Tibial artery (tissue), 4 donors: ENCODE measurements at regions not wholly inside any gene's neighbourhood (a gene's known extent, or its start where the extent isn't known, plus 50 kb on each side); places are given as distances from the start of the nearest gene placed in this dataset.

Experiments used
- DNase-seq, 2 donors: peaks; one replicate each; pipeline ENCODE4 v3.0.0-alpha.2; 2019
- H3K27ac ChIP-seq, 2 donors: fragments of 200-600 bp; sonication (generic) in 1 of 2; 1 replicate in 1 of 2; 2 replicates in 1 of 2; pipeline ENCODE4 v1.5.1; 2018 to 2019; ENCODE audit warnings: mild to moderate bottlenecking in 1 of 2
- H3K27me3 ChIP-seq, 2 donors: fragments of 200-600 bp; sonication (generic) in 1 of 2; one replicate each; pipeline versions ENCODE4 v1.5.1 to v1.6.0; 2016 to 2019
- H3K36me3 ChIP-seq, 3 donors: fragments of 200-600 bp; sonication (generic) in 2 of 3; one replicate each; pipeline ENCODE4 v1.5.1; 2016 to 2019; ENCODE audit warnings: mild to moderate bottlenecking in 2 of 3
- H3K4me1 ChIP-seq, 4 donors: fragments of 200-600 bp; sonication (generic) in 2 of 4; 1 replicate in 3 of 4; 2 replicates in 1 of 4; pipeline ENCODE4 v1.5.1; 2016 to 2019
- H3K4me3 ChIP-seq, 2 donors: fragments of 200-600 bp; sonication (generic) in 1 of 2; 1 replicate in 1 of 2; 2 replicates in 1 of 2; pipeline ENCODE4 v1.5.1; 2018 to 2019; ENCODE audit warnings: mild to moderate bottlenecking in 2 of 2
- H3K9me3 ChIP-seq, 3 donors: fragments of 200-600 bp; sonication (generic) in 1 of 3; one replicate each; pipeline ENCODE4 v1.5.1; 2016 to 2019
- intact Hi-C: fragments of 100-400 bp; cut with DNase I; formaldehyde crosslinking; loops from one replicate; pipeline ENCODE4 v1.15.0; 2023; ENCODE audit warnings: low total_unique reads
- TF ChIP-seq, protein P1 (sequence below), 2 experiments: fragments of 200-600 bp in 1 of 2; fragments of 450-650 bp in 1 of 2; IDR thresholded peaks; one replicate each; pipeline ENCODE4 v1.5.1; 2017 to 2019; ENCODE audit warnings: antibody characterized with exemption in 2 of 2, mild to moderate bottlenecking in 1 of 2, moderate library complexity in 1 of 2

DNA sequence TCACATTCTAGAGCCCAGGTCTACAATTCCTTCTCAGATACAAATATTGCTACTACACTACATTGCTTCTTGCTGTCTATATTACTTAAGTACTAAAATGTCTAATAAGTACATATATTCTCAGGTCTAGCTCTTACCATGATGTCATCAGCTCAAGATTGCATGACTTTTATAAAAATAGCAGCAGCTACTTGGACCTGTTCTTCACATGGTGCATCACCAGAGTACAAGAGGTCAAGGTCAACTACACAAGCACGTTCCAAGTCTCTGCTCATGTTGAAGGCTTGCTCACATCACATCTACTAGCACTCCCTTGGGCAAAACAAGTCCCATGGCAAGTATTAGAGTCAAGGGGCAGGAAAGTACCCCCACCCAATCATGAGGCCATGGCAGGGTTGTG, 465.6 kb downstream of the MED13L start:
- no peak overlapping the region for H3K4me3 ChIP-seq
- H3K27me3 ChIP-seq = peaks cover 0 to 11% of the 10 kb centered on the region in 2 donors
- no peak overlapping the region for H3K27ac ChIP-seq
- no peaks in the 10 kb centered on the region for H3K4me1 ChIP-seq
- no peak for DNase-seq
- TF ChIP-seq, protein P1, sequence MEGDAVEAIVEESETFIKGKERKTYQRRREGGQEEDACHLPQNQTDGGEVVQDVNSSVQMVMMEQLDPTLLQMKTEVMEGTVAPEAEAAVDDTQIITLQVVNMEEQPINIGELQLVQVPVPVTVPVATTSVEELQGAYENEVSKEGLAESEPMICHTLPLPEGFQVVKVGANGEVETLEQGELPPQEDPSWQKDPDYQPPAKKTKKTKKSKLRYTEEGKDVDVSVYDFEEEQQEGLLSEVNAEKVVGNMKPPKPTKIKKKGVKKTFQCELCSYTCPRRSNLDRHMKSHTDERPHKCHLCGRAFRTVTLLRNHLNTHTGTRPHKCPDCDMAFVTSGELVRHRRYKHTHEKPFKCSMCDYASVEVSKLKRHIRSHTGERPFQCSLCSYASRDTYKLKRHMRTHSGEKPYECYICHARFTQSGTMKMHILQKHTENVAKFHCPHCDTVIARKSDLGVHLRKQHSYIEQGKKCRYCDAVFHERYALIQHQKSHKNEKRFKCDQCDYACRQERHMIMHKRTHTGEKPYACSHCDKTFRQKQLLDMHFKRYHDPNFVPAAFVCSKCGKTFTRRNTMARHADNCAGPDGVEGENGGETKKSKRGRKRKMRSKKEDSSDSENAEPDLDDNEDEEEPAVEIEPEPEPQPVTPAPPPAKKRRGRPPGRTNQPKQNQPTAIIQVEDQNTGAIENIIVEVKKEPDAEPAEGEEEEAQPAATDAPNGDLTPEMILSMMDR (IDR thresholded peaks at IDR 0.05) = no peak
- intact Hi-C loops = no loop called here
- H3K9me3 ChIP-seq = peaks cover 0 to 7% (median 4%) of the 10 kb centered on the region in 3 donors
- H3K36me3 ChIP-seq = no peaks in the 10 kb centered on the region

DNA sequence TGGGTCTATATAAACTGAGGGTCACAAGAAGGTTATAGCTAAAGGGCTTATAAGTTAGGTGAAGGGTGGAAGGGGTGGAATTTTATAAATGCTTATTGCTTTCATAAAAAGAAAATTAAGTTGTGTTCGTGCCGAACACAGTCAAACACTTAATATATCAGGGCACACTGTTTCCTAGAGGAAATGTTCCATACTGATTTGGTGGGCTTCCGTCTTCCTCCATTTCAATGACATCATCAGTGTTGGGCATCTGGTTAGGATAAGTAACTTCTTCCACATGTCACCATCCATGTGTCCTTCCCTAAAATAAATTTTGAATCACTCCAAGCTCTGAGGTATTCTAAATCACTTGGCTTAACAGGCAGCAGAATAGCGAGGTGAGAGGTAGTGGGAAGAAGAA, 466.4 kb downstream of the MED13L start:
- H3K4me3 ChIP-seq = no peak overlapping the region
- intact Hi-C loops = no loop called here
- DNase-seq = no peak
- H3K27ac ChIP-seq = no peak overlapping the region
- peaks cover 0 to 7% (median 4%) of the 10 kb centered on the region in 3 donors for H3K9me3 ChIP-seq
- H3K36me3 ChIP-seq = no peaks in the 10 kb centered on the region
- TF ChIP-seq, protein P1 (IDR thresholded peaks at IDR 0.05) = no peak
- H3K4me1 ChIP-seq = no peaks in the 10 kb centered on the region
- peaks cover 0 to 11% of the 10 kb centered on the region in 2 donors for H3K27me3 ChIP-seq

DNA sequence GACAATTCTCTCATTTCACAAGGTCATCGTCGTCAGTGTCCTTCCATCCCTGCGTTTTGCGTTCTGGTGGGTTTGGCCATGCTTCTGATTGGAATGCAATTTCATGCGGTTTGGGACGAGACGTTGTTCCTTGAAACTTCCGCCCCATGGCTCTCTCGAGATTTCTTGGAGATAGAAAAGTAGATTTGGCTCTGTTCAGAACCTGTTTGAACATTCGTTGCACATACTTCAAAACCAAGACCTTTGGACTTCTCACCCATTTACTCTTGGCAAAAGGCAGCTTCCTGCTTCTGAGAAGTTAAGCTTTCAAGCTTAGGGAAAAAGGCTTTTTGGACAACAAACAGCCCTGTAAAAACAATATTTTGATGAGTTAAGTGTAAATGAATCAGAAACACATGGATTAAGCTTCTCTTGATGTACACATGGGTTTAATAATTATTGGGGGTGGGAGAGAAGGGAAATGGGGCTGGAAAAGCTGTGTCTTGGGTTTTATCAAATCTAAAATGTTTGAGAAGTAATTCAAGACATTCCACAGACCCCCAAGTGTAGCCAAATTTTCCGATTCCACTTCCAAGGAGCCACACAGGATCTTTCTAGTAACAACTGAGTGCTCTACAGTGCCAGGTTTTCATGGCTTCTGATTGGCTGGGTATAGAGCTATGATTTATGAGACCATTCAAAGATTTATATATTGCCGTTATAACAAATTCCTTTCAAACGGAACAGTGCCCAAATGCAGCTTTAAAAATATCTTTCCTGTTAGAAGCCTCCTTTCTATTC, 467.2 kb downstream of the MED13L start:
- TF ChIP-seq, protein P1 (IDR thresholded peaks at IDR 0.05) = no peak
- Histone ChIP-seq H3K27me3 (peaks cover 0 to 11% of the 10 kb centered on the region in 2 donors), H3K4me1 (no peaks in the 10 kb centered on the region), H3K27ac (no peak overlapping the region), H3K9me3 (peaks cover 0 to 7% (median 4%) of the 10 kb centered on the region in 3 donors), H3K36me3 (no peaks in the 10 kb centered on the region), H3K4me3 (no peak overlapping the region)
- no peak for DNase-seq
- intact Hi-C loops = no loop called here

DNA sequence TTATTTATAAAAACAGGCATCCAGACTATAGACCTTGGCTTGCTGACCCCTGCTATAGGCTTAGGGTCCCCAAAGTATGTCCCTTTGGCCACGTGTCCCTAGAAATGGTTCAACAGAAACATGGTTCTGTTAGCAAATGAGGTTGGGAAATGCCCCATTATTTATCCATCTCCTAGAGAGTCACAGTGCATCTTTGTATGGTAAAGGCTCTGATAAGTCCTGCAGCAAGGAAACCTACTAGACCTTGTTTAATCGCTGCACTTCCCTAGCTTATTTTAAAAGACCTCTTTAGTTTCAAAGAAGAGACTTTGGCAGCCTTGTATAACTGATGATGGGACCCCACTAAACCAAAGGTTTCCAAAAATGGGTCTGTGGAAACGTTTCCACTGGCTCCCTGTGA, 471.5 kb downstream of the MED13L start:
- DNase-seq = no peak
- no peaks in the 10 kb centered on the region for H3K9me3 ChIP-seq
- intact Hi-C loops = no loop called here
- no peaks in the 10 kb centered on the region for H3K4me1 ChIP-seq
- no peak overlapping the region for H3K27ac ChIP-seq
- no peak overlapping the region for H3K4me3 ChIP-seq
- TF ChIP-seq, protein P1 (IDR thresholded peaks at IDR 0.05) = no peak
- H3K36me3 ChIP-seq = no peaks in the 10 kb centered on the region
- peaks cover 0 to 8% of the 10 kb centered on the region in 2 donors for H3K27me3 ChIP-seq

DNA sequence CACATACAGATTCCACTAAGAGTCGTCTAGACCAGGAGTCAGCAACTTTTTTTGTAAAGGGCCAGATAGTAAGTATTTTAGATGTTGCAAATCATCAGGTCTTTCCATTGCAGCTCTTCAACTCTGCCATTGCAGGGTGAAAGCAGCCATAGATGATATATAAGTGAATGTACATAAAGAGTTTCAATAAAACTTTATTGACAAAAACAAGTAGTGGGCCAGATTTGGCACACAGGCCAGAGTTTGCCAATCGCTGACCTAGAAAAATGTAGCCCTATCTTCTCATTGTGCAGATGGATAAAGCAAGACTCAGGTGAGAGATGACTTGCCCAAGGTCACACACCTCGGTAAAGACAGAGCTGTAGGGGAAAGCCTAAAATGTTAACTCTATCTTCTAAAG, 474.7 kb downstream of the MED13L start:
- Histone ChIP-seq H3K9me3 (no peaks in the 10 kb centered on the region), H3K36me3 (no peaks in the 10 kb centered on the region), H3K27me3 (peaks cover 0 to 2% of the 10 kb centered on the region in 2 donors), H3K4me1 (no peaks in the 10 kb centered on the region), H3K4me3 (no peak overlapping the region), H3K27ac (no peak overlapping the region)
- intact Hi-C loops = no loop called here
- no peak for DNase-seq
- TF ChIP-seq, protein P1 (IDR thresholded peaks at IDR 0.05) = no peak
